ENCODE measurements at regions not wholly inside any gene's neighbourhood (a gene's known extent, or its start where the extent isn't known, plus 50 kb on each side); places are given as distances from the start of the nearest gene placed in this dataset.

DNA sequence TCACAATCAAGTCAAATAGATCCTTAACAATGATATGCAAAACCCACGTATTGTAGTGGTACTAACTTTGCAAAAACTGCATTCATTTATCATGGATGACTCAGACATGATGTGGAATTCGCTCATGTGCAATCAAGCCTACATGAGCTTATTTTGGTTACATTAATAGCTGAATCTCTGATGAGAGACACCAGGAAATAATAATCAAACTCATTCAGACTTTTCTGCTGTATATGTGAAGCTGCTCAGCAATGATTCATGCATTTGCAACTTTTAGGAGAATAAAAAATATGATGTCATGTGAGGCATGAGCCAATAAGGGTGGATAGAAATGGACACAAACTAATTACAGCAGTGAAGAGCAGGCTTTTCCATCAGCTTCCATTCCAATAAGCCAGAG, 1075.8 kb upstream of the TMEM132C start:
- no peak for TF ChIP-seq CTCF (IDR thresholded peaks at IDR 0.05; ENCODE audit: insufficient read depth, low read length, poor library complexity, severe bottlenecking)
- Histone ChIP-seq H3K36me3 (ENCODE audit: control insufficient read depth, insufficient read depth, low read length) (no peaks in the 10 kb centered on the region), H3K27me3 (replicated peaks; ENCODE audit: control insufficient read depth, insufficient read depth, low read length) (no peaks in the 10 kb centered on the region), H3K4me3 (replicated peaks; ENCODE audit: low read depth, low read length) (no peak overlapping the region)
- no peak for DNase-seq (ENCODE audit: extremely low read depth, insufficient read length)

GRCh38 chr12:127192391-127192790, 1074.6 kb upstream of the TMEM132C start:
- TF ChIP-seq CTCF (IDR thresholded peaks at IDR 0.05; ENCODE audit: insufficient read depth, low read length, poor library complexity, severe bottlenecking) = no peak
- no peaks in the 10 kb centered on the region for H3K36me3 ChIP-seq (ENCODE audit: control insufficient read depth, insufficient read depth, low read length)
- no peak overlapping the region for H3K4me3 ChIP-seq (replicated peaks; ENCODE audit: low read depth, low read length)
- DNase-seq (ENCODE audit: extremely low read depth, insufficient read length) = no peak
- H3K27me3 ChIP-seq (replicated peaks; ENCODE audit: control insufficient read depth, insufficient read depth, low read length) = no peaks in the 10 kb centered on the region

DNA sequence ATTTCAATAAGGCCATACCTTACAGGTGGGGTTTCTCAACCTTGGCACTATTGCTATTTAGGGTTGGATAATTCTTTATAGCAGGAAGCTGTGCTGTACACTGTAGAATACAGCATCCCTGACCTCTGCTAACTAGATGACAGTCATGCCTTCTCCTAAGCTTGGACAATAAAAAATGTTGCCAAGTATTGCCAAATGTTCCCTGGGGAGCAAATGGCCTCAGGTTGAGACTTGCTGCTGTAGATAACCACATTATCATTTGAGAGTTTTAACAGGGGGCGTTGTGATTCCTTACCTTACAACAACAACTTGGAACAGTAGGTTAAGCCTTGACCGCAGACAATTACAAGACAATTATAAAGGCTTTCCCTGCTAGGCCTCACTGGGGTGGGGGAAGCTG, 1073.6 kb upstream of the TMEM132C start:
- TF ChIP-seq CTCF (IDR thresholded peaks at IDR 0.05; ENCODE audit: insufficient read depth, low read length, poor library complexity, severe bottlenecking) = no peak
- no peak for DNase-seq (ENCODE audit: extremely low read depth, insufficient read length)
- H3K27me3 ChIP-seq (replicated peaks; ENCODE audit: control insufficient read depth, insufficient read depth, low read length) = no peaks in the 10 kb centered on the region
- no peaks in the 10 kb centered on the region for H3K36me3 ChIP-seq (ENCODE audit: control insufficient read depth, insufficient read depth, low read length)
- no peak overlapping the region for H3K4me3 ChIP-seq (replicated peaks; ENCODE audit: low read depth, low read length)

GRCh38 chr12:127194176-127194575, 1072.8 kb upstream of the TMEM132C start:
- no peaks in the 10 kb centered on the region for H3K27me3 ChIP-seq (replicated peaks; ENCODE audit: control insufficient read depth, insufficient read depth, low read length)
- no peak for TF ChIP-seq CTCF (IDR thresholded peaks at IDR 0.05; ENCODE audit: insufficient read depth, low read length, poor library complexity, severe bottlenecking)
- H3K4me3 ChIP-seq (replicated peaks; ENCODE audit: low read depth, low read length) = no peak overlapping the region
- H3K36me3 ChIP-seq (ENCODE audit: control insufficient read depth, insufficient read depth, low read length) = no peaks in the 10 kb centered on the region
- DNase-seq (ENCODE audit: extremely low read depth, insufficient read length) = no peak

GRCh38 chr12:127205781-127206555, 1061.0 kb upstream of the TMEM132C start:
- H3K4me3 ChIP-seq (replicated peaks; ENCODE audit: low read depth, low read length) = no peak overlapping the region
- H3K36me3 ChIP-seq (ENCODE audit: control insufficient read depth, insufficient read depth, low read length) = no peaks in the 10 kb centered on the region
- no peak for DNase-seq (ENCODE audit: extremely low read depth, insufficient read length)
- no peaks in the 10 kb centered on the region for H3K27me3 ChIP-seq (replicated peaks; ENCODE audit: control insufficient read depth, insufficient read depth, low read length)
- TF ChIP-seq CTCF (IDR thresholded peaks at IDR 0.05; ENCODE audit: insufficient read depth, low read length, poor library complexity, severe bottlenecking) = no peak

GRCh38 chr12:127209318-127209717, 1057.7 kb upstream of the TMEM132C start:
- DNase-seq (ENCODE audit: extremely low read depth, insufficient read length) = no peak
- no peaks in the 10 kb centered on the region for H3K27me3 ChIP-seq (replicated peaks; ENCODE audit: control insufficient read depth, insufficient read depth, low read length)
- H3K36me3 ChIP-seq (ENCODE audit: control insufficient read depth, insufficient read depth, low read length) = no peaks in the 10 kb centered on the region
- H3K4me3 ChIP-seq (replicated peaks; ENCODE audit: low read depth, low read length) = no peak overlapping the region
- no peak for TF ChIP-seq CTCF (IDR thresholded peaks at IDR 0.05; ENCODE audit: insufficient read depth, low read length, poor library complexity, severe bottlenecking)

Data from GM06990 (cell line).